Uterus (tissue), 3 donors: ENCODE measurements at regions not wholly inside any gene's neighbourhood (a gene's known extent, or its start where the extent isn't known, plus 50 kb on each side); places are given as distances from the start of the nearest gene placed in this dataset.

ENCODE experiments used
- DNase-seq, 2 donors: peaks; one replicate each; pipeline ENCODE4 v3.0.0-alpha.2; 2019 to 2020
- H3K27ac ChIP-seq, 2 donors: fragments of 200-600 bp; sonication (generic); 1 replicate in 1 of 2; 2 replicates in 1 of 2; pipeline ENCODE4 v1.5.1; 2016 to 2018
- H3K27me3 ChIP-seq, 2 donors: fragments of 200-600 bp; sonication (generic); one replicate each; pipeline ENCODE4 v1.5.1; 2018 to 2019; ENCODE audit warnings: control low read depth in 1 of 2
- H3K36me3 ChIP-seq, 2 donors: fragments of 200-600 bp; sonication (generic); one replicate each; pipeline ENCODE4 v1.5.1; 2019; ENCODE audit warnings: control low read depth in 1 of 2
- H3K4me1 ChIP-seq, 2 donors: fragments of 200-600 bp; sonication (generic); one replicate each; pipeline ENCODE4 v1.5.1; 2018 to 2019; ENCODE audit warnings: control low read depth in 1 of 2
- H3K4me3 ChIP-seq, 2 donors: fragments of 200-600 bp; sonication (generic); 1 replicate in 1 of 2; 2 replicates in 1 of 2; pipeline ENCODE4 v1.5.1; 2018 to 2019; ENCODE audit warnings: mild to moderate bottlenecking in 1 of 2
- H3K9me3 ChIP-seq, 2 donors: fragments of 200-600 bp; sonication (generic); one replicate each; pipeline ENCODE4 v1.5.1; 2019; ENCODE audit warnings: control low read depth in 1 of 2
- CTCF ChIP-seq, 4 experiments: fragments of 200-600 bp in 2 of 4; fragments of 450-650 bp in 2 of 4; sonication (generic) in 2 of 4; IDR thresholded peaks; one replicate each; pipeline ENCODE4 v1.5.1; 2016 to 2019; ENCODE audit warnings: antibody characterized with exemption in 4 of 4, mild to moderate bottlenecking in 2 of 4, moderate library complexity in 1 of 4
- POLR2A ChIP-seq, 2 donors: fragments of 450-650 bp; IDR thresholded peaks; one replicate each; pipeline ENCODE4 v1.6.1; 2016; ENCODE audit warnings: antibody characterized with exemption in 2 of 2, mild to moderate bottlenecking in 1 of 2, moderate library complexity in 1 of 2
- intact Hi-C: fragments of 100-400 bp; cut with DNase I; formaldehyde crosslinking; loops from one replicate; pipeline ENCODE4 v1.15.1; 2023; ENCODE audit warnings: low total_unique reads
- donor health status: DM: yes; HTN: yes; CAD: no.

- H3K27ac ChIP-seq: peak overlapping the region; percentile 74 to 89
- no peaks in the 10 kb centered on the region for H3K9me3 ChIP-seq
- no peaks in the 10 kb centered on the region for H3K27me3 ChIP-seq
- peaks cover 0 to 37% of the 10 kb centered on the region in 2 donors for H3K4me1 ChIP-seq
- intact Hi-C loops: no loop called here
- H3K4me3 ChIP-seq: no peak overlapping the region
- H3K36me3 ChIP-seq: no peaks in the 10 kb centered on the region
- no peak for TF ChIP-seq POLR2A (IDR thresholded peaks at IDR 0.05)
- TF ChIP-seq CTCF (IDR thresholded peaks at IDR 0.05): no peak
- DNase-seq: no peak
These were observed 119.0 kb downstream of the RFLNA start for GRCh38 chr12:124413915-124414314.

GRCh38 chr12:124413401-124413800 lies 118.5 kb downstream of the RFLNA start:
- H3K4me3 ChIP-seq: no peak overlapping the region
- no peaks in the 10 kb centered on the region for H3K27me3 ChIP-seq
- TF ChIP-seq POLR2A (IDR thresholded peaks at IDR 0.05): no peak
- no peak for TF ChIP-seq CTCF (IDR thresholded peaks at IDR 0.05)
- H3K36me3 ChIP-seq: no peaks in the 10 kb centered on the region
- DNase-seq: peak in 1 of 2 donors; percentile 55
- H3K4me1 ChIP-seq: peaks cover 0 to 37% of the 10 kb centered on the region in 2 donors
- intact Hi-C loops: no loop called here
- H3K27ac ChIP-seq: peak overlapping the region; percentile 74 to 89
- no peaks in the 10 kb centered on the region for H3K9me3 ChIP-seq

GRCh38 chr12:124412646-124413015 lies 117.7 kb downstream of the RFLNA start:
- intact Hi-C loops: no loop called here
- peak in 1 of 2 donors; percentile 50 for DNase-seq
- peaks cover 0 to 37% of the 10 kb centered on the region in 2 donors for H3K4me1 ChIP-seq

GRCh38 chr12:124411953-124412645 lies 117.2 kb downstream of the RFLNA start:
- H3K4me1 ChIP-seq: peaks cover 0 to 37% of the 10 kb centered on the region in 2 donors
- peak overlapping the region; percentile 74 to 89 for H3K27ac ChIP-seq
- peak; percentile 53 to 58 for DNase-seq

More at GRCh38 chr12:124412646-124413015, 117.7 kb downstream of the RFLNA start:
- Histone ChIP-seq H3K27me3 (no peaks in the 10 kb centered on the region), H3K27ac (peak overlapping the region; percentile 74 to 89), H3K9me3 (no peaks in the 10 kb centered on the region), H3K36me3 (no peaks in the 10 kb centered on the region), H3K4me3 (no peak overlapping the region)
- no peak for TF ChIP-seq CTCF (IDR thresholded peaks at IDR 0.05)
- no peak for TF ChIP-seq POLR2A (IDR thresholded peaks at IDR 0.05)

More at GRCh38 chr12:124411953-124412645, 117.2 kb downstream of the RFLNA start:
- Histone ChIP-seq H3K36me3 (no peaks in the 10 kb centered on the region), H3K9me3 (no peaks in the 10 kb centered on the region), H3K4me3 (no peak overlapping the region), H3K27me3 (no peaks in the 10 kb centered on the region)
- TF ChIP-seq CTCF (IDR thresholded peaks at IDR 0.05): no peak
- intact Hi-C loops: no loop called here
